HG03571 (cell line): ENCODE measurements at regions not wholly inside any gene's neighbourhood (a gene's known extent, or its start where the extent isn't known, plus 50 kb on each side); places are given as distances from the start of the nearest gene placed in this dataset.
"Not testable (repeated sequence)": the region's sequence is repeated elsewhere in the genome, so short reads cannot be mapped to it uniquely, and the experiment has no call there.

Experiments used
- ATAC-seq: cut with Tn5 transposase; IDR thresholded peaks from one replicate; pipeline ENCODE4 v1.9.1; 2021; ENCODE audit not compliant: unreplicated experiment

DNA sequence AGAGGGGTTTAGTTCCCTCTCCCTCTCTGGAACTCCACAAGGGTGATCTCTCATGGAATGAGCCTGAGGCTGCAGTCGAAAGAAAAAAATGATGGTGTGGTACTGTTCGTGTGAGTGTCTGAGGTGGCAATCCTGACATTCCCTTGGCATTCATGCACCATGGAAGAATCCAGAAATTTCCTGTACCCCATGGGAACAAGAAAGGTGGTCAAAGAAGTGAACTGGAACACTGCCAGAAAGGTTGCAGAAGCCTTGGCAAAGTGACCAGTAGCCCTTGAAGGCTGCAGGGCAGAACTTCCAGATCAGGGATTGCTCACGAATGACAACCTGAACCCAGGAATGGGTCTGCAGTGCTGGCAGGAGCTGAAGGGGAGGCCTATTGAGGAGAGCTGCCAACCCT is 394.7 kb downstream of the CD83 start:
- ATAC-seq = no peak

DNA sequence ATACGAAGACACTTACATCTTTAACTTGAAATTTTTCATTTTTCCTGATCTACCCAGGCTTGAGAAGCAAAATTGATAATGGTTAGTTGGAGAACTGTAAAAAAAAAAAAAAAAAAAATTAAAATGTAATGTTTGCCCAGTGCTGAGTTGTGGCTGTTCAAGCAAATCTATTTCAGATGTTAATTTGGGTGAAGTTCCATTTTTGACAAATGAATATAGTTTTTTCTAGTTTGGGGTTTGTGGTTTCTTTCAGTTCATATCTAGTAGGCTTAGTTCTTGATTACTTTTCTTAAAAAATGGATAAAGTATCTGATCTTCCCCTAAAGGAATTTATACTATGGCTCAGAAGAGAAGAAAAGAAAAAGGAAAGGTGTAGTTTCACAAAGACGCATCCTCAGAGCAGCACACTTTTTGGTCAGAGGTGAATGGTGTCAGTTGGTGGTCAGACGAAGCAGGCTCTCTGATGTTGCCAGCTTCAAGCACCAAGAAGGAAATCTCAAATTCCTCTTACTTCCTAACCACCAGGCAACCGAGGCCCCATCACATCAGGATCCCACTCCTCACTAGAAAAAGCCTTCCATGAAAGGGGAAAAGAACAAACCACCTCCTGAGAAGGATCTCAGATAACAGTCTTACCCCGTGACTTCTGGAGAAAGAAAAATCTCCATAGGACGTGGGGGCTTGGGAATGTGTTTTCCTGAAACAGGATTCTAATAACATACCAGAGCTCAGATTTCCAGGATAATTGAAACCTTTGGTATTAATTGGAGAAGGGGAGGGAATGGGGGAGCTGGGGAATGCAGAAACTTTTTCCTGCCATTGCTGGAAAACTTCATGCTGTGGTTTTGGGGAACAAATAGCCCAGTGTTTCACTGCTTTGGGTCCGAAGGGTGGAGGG is 396.2 kb downstream of the CD83 start:
- ATAC-seq = no peak

DNA sequence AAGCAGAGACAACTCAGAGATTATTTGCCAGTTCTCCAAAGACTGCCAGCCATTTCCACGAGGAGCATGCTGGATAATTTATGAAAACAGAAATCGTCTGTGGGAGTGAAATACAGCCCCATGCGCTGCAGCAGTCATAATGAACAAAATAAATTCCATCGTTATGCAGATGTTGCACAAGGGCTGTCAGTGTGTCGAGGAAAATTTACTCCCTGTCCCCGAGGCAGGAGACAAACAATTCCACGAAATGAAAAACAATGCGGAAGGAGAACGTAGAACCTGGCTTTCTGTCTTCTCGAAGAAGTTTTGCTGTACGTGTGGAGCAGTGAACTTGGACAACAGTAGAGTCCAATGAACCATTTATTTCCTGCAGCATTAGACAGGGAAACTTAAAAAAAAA is 399.4 kb downstream of the CD83 start:
- no peak for ATAC-seq

DNA sequence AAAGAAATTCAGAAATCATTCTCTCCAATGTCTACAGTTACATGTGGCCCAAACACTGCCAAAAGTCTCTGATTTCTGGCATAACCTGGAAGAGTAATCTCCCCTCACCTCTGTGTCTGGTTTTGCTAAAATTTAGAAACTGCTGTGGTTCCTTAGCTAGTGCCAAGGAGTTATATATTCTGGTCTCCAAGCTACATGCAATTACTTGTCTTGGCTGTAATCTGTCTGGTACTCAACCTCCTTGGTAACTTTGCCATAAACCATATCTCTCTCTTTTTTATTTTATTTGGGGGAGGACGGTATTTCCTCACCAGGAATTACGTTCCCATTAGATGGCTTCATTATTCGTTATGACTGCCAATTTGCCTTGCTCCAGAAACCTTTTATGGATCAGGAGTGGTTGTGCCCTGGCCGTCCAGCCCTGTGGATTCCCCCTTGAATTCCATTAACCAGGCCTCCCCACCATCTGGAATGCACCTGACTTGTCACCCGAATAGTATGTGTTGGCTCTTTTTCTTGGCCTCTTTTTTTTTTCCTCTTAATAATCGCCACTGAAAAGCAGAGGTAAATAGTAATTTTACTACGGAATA is 400.0 kb downstream of the CD83 start:
- no peak for ATAC-seq

DNA sequence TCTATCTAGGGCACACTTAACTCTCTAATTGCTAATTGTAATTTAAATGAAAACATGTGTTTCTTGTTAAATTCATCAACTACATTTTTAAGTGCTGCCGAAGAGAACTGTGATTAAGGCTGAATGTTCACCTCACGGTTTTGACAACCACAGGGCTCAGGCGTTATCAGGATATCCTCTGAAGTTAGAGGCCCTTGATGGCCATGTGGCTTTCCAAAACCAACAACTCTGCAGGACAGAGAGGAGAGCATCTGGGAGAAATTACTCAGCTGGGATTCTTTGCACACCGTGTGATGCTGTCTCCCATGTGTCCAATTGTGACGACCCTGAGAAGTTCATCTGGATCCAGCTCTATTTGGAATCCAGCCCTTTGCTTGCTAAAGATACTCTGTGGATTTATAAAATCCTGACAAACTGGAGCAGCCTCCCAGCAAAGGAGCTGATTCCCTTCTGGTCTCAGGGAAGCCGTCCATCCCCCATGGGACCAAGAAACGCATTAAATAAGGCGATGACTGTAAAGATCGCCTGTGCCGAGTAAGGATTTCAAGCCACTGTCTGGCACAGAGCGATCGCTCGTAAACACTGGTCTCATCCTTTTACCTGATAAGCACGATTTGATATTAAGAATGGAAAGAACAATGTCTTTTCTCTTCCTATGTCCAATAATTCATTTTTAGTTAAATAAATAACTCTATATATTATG is 401.1 kb downstream of the CD83 start:
- ATAC-seq = no peak

DNA sequence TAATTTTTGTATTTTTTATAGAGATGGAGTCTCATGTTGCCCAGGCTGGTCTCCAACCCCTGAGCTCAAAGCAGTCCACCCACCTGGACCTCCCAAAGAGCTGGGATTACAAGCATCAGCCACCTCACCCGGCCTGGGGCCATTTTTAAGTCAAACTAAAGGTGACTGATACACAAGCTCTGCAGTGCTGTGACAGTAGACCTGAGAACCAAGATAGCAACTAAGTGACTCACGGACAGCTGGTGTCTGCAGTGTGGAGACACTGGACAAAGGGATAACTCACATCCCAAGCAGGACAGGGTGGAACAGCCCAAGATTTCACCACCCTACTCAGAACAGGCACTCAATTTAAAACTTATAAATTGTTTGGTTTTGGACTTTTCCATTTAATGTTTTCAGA is 402.5 kb downstream of the CD83 start:
- ATAC-seq = no peak

DNA sequence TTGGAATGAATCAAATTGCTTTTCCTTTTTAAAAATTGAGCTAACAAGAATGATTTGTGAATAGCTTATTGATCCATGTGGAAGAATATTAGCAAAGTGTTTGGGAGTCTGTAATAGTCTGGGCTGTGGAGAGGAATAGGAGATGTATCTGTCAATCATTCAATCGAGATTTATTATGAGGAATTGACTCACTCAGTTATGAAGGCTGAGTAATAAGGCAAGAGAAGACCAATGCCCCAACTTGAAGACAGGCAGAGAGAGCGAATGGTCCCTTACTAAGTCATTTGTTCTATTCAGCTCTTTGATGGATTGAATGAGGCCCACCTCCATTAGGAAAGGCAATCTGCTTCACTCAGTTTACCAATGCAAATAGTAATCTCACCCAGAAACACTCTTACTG is 403.0 kb downstream of the CD83 start:
- ATAC-seq = no peak

DNA sequence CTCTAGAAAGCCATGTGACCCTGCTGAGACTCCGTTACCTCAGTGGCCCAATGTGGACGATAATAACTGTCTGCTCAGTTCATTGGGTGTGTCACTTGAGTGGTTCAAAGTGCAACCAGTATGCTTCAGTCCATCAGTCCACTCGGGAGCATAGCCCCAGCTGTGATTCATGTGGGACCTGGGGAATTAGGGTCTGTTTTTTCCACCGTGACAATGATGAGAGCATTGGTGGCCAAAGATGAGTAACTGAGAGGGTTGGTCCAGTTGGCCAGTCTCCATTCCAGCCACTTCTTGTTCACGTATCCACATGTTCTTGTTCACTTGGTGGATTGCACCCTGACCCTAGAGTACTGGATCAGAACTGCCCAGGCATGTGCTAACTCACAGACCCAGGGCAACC is 403.6 kb downstream of the CD83 start:
- no peak for ATAC-seq

DNA sequence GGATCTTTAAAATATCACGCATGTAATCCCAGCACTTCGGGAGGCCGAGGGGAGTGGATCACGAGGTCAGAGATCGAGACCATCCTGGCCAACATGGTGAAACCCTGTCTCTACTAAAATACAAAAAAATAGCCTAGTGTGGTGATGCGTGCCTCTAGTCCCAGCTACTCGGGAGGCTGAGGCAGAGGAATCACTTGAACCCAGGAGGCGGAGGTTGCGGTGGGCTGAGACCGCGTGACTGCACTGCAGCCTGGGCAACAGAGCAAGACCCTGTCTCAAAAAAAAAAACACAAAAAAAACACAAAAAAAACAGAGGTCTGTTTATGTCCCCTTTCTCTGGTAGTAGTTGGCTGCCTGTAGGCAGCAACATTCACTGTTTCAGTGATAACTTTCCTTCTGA is 404.3 kb downstream of the CD83 start:
- ATAC-seq = not testable (repeated sequence)

DNA sequence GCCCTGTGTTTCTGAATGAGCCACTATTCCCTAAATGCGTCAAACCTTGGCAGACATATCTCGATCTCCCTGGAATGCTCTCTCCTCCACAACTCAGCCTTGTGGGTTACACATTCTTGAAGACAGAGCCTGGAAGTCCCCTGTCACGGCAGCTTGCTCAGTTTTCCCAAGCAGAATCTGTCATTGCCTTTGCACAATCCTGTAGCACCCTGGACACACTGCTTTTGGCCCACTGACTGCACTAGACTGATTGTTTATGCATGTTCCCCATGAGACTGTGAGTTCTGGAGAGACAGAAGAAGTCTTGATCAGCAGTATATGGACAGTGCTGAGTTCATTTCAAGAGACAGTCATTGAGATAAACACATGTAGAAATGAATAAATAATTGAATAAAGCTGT is 406.7 kb downstream of the CD83 start:
- ATAC-seq = no peak

DNA sequence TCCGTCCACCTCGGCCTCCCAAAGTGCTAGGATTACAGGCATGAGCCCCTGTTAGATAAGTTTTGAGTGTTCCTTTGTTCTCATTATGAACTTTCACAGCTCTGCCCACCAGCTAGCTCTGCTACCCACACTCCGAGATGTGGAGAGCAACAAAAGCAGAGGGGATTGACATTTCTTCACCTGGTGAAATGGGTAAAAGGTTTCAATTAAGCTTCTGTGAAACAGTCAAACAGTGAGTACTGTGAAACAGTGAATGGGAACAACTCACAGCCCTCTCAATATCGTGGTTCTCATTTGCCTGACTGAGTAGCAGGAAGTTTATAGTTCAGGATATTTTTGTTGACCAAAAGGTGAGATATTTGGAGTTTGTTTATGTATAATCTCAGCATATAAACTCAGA is 412.8 kb downstream of the CD83 start:
- no peak for ATAC-seq

DNA sequence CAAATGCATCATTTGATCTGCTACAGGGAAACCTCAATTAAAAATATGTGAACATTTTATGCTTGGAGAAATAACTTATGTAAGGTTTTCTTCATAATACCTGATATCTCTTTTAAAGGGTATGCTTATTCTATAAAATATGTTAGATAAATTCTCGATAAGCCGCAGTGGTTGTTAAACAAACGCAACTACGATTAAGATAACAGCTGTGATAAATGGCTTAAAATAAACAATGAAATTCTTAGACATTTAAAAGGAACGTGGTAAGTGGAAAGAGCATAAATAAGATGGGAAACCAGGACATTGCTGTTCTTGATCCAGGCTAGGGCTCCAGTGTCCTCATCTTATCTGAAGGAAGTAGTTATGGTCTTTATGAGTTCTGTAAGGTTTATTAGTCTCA is 415.9 kb downstream of the CD83 start:
- ATAC-seq = no peak

DNA sequence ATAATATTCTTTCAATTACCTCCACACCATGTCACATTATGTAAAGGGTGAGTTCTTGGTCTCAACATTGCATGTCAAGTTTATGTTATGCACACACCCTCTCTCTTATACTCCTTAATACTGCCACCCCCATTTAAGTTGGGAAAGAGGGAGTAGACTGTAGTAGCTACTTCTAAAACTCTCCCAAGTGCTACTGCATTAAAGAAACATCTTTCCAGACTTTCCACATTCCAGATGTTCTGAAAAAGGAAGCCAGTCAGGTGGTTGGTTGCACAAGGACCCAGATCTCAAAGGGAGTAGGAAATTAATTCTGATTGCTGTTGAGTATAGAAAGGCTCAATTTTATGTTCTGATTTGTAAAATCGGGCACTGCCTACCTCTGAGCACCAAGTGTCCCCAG is 419.5 kb downstream of the CD83 start:
- no peak for ATAC-seq

DNA sequence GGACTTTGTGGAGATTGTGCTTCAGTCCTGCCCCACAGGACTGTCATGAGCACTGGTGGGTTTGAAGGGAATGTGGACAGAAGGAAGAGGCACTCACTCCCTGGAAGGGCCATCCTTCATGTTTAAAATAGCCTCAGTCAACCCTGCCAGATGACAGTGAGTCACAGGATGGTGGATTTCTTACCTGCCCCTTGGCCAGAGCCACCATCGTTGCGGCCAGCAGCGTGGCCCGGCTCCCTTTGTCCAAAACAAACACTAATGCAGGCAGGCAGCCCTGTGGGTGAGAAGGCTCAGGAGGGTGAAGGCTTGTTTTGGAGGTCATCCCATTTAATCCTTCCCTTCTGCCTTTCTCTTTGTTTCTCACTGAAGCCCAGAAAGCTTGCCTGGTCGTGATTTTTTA is 422.7 kb downstream of the CD83 start:
- ATAC-seq = no peak

DNA sequence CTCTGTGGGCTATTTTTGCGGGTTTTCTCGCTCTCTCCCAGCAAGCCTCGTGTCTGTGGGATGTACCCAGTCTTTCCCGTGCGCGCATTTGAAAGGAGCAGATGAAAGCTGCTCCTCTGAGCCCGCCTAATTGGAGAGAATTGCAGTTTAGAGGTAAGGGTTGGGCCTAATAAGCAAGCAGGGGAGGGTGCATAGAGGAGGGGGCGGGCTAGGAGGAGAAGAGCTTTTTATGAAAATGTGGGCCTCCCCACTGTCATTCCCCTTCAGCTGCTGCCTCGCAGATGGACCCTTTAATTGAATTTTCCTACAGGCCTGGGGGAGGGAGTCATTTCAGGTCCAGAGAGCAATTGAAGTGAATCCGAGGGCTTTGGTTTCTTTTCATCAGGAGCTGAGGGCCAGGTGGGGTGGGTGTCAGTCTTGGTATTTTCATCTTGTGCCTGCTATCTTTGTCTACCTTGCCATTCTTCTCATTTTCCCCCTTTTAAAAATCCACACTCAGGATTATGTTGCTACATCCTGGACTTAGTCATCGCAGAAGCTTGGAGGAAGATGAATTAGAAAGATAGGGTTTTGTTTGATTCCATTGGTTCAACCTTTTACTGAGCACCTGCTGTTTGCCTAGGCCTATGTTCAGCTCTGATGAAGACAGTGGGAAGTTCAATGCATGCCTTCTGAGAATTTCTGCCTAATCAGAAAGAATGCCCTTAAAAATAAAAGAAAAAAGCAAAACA is 423.4 kb downstream of the CD83 start:
- ATAC-seq = no peak

DNA sequence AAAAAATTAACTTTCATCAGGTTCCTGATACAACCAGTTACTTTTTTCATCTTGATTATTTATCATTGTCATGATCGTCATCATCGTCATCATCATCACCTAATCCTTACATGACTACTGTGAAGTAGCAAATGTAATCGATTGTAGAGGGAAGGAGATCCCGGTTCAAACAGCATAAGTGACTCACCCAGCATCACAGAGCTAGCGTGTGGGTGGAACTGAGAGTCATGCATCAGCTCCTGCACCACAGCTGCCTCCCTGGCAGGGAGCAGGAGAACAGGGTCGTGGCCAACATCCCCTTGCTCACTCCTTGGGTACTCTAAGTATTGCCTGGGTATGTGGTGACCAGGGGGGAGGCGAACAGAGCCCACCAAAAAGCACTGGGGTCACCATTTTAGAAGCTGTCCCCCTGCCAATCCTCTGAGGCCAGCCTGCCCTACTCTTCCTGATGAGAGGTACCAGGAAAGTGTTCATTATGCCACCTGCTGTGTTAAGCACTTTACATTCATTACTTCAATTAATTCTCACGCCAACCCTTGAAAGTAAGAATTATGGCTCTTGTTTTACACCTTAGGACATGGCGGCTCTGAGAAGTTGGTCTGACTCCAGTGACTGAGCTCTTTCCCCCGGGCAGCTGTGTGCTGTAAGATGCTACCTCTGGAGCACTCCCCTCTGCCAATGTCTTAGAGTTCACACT is 425.2 kb downstream of the CD83 start:
- ATAC-seq = no peak

DNA sequence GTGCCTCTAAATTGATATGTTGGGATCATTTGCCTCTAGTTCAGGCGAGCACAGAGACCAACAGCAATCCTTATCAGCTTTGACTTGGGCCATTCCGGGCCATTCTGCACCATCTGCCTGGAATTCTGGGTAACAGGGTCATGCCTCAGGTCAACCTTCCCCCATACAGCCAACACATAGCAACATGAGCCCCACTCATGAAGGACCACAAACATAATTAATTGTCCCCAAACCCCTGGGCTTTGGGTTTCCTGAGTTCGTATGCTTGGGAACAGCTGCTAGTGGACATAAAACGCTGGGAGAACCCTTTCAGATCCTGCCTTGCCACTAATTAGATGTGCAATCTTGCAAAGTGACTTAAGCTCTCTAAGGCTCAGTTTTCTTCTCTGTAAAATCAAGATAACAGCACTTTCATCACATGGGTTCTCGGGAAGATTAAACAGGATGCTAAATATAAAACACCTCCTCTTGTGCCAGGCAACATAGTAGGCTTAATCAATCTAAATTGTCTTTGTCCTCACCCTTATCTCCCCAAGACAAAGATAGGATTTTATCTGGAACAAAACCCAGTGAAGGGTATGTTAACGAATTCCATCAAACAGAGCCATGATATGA is 426.5 kb downstream of the CD83 start:
- ATAC-seq = no peak

DNA sequence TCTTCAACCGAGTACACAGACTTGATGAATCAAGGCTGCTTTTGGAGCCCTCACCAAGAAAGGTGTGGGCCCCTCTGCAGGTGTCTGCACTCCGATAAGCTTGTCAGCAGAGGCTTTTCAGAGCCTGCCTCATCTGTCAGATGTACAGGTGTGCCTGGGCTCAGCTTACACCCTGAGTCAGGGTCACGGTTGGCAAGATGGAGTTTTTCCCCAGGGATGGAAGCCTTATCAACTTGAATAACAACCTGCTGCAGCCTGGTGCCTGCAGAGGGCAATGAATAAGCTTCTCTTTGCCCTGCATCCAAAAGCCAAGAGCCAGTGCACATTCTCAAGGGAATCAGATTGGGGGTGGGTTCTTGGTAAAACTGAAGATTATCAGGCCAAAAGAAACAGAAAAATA is 427.1 kb downstream of the CD83 start:
- no peak for ATAC-seq

DNA sequence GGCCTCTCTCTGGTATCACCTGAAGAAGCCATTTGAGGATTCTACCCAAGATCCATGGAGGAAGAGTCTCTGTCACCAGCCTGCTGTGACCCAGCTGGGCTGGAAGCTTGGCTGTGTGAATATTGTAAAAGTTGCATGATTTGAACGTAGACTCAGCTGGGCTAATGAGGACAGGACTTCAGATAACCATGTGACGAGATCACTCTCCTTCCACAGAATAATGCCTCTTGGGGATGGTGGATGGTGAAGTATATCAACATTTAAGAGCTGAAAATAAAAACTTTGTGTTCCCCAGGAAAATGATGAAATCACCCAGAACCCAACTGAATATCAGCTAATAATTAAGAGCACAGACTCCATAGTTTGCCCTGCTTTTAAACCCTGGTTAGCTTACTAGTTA is 427.9 kb downstream of the CD83 start:
- no peak for ATAC-seq

DNA sequence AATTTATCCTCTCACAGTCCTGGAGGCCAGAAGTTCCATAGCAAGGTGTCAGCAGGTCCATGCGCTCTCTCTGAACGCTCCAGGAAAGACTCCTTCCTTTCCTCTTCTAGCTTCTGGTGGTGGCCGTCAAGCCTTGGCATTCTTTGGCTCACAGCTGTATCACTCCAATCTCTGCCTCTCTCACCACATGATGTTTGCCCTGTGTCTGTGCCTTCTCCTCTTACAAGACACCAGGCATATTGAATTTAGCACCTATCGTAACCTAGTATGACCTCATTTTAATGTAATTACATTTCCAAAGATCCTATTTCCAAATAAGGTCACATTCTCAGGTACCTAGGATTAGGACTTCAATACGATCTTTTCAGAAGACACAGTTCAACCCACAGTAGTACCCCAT is 428.5 kb downstream of the CD83 start:
- ATAC-seq = no peak
